PC-3 (cell line): ENCODE measurements at regions not wholly inside any gene's neighbourhood (a gene's known extent, or its start where the extent isn't known, plus 50 kb on each side); places are given as distances from the start of the nearest gene placed in this dataset.

Source experiments
- ATAC-seq: fragments of 200-7000 bp; cut with Tn5 transposase; 2 replicates; pipeline ENCODE4 v1.9.1; 2020; ENCODE audit warnings: mild to moderate bottlenecking, moderate library complexity
- BruUV-seq: library from RNA; stranded (reverse); fragments of 400-500 nt; replicated peaks from 2 replicates; lab custom pipeline; 2021; lab: Mats Ljungman, UMichigan
- CTCF ChIA-PET: fragments of 300-600 bp; sonication (Branson Sonifier 250); formaldehyde crosslinking; loops from one replicate; lab custom pipeline; 2022; ENCODE audit warnings: antibody characterized with exemption; lab: Charles Lee
- POLR2A ChIA-PET: fragments of 300-600 bp; sonication (Branson Sonifier 250); formaldehyde crosslinking; loops from one replicate; lab custom pipeline; 2022; ENCODE audit warnings: antibody characterized with exemption; ENCODE audit not compliant: unreplicated experiment; lab: Charles Lee
- DNase-seq: peaks from one replicate; pipeline ENCODE4 v3.0.0-alpha.2; 2015
- H2AFZ ChIP-seq: fragments of 300-600 bp; sonication (generic); 2 replicates; pipeline ENCODE4 v1.6.0; 2016; ENCODE audit warnings: antibody characterized with exemption, low read length
- H3F3A ChIP-seq: fragments of 300-600 bp; sonication (generic); one replicate; pipeline ENCODE4 v1.6.0; 2017; ENCODE audit warnings: antibody characterized with exemption, low read length, control low read depth, mild to moderate bottlenecking; ENCODE audit not compliant: unreplicated experiment
- H3K27ac ChIP-seq: fragments of 300-600 bp; sonication (generic); 2 replicates; pipeline ENCODE4 v1.5.1; 2016; ENCODE audit warnings: mild to moderate bottlenecking, low read length
- H3K27me3 ChIP-seq: fragments of 300-600 bp; sonication (generic); 2 replicates; pipeline ENCODE4 v1.6.1; 2016; ENCODE audit warnings: low read length, mixed read lengths
- H3K36me3 ChIP-seq: fragments of 300-600 bp; sonication (generic); 2 replicates; pipeline ENCODE4 v1.6.1; 2016; ENCODE audit warnings: low read depth, mixed run types, low read length, mixed read lengths
- H3K4me1 ChIP-seq: fragments of 300-600 bp; sonication (generic); 2 replicates; pipeline ENCODE4 v1.5.1; 2016; ENCODE audit warnings: low read length; ENCODE audit not compliant: insufficient read depth
- H3K4me2 ChIP-seq: fragments of 300-600 bp; sonication (generic); 2 replicates; pipeline ENCODE4 v1.6.0; 2016; ENCODE audit warnings: low read length
- H3K4me3 ChIP-seq: fragments of 300-600 bp; sonication (generic); 2 replicates; pipeline ENCODE4 v1.5.1; 2016; ENCODE audit warnings: mild to moderate bottlenecking, low read length, mixed read lengths
- H3K79me2 ChIP-seq: fragments of 300-600 bp; sonication (generic); 2 replicates; pipeline ENCODE4 v1.6.1; 2017; ENCODE audit warnings: low read length, mixed read lengths
- H3K9ac ChIP-seq: fragments of 300-600 bp; sonication (generic); 2 replicates; pipeline ENCODE4 v1.6.0; 2016; ENCODE audit warnings: mild to moderate bottlenecking, low read length
- H3K9me2 ChIP-seq: fragments of 300-600 bp; sonication (generic); replicated peaks from 2 replicates; pipeline ENCODE4 v1.6.1; 2016; ENCODE audit warnings: mixed run types, low read length, mixed read lengths
- H3K9me3 ChIP-seq: fragments of 300-600 bp; sonication (generic); 2 replicates; pipeline ENCODE4 v1.6.1; 2016; ENCODE audit warnings: low read length, mixed read lengths
- H4K20me1 ChIP-seq: fragments of 300-600 bp; sonication (generic); 2 replicates; pipeline ENCODE4 v1.6.1; 2016; ENCODE audit warnings: low read length, mixed read lengths
- CTCF ChIP-seq: fragments of 300-600 bp; sonication (generic); conservative IDR thresholded peaks from 2 replicates; pipeline ENCODE4 v1.5.1; 2017; ENCODE audit warnings: antibody characterized with exemption, low read depth, mild to moderate bottlenecking, low read length
- EZH2 ChIP-seq: fragments of 300-600 bp; sonication (generic); IDR thresholded peaks from one replicate; pipeline ENCODE4 v1.6.1; 2017; ENCODE audit warnings: antibody characterized with exemption, mild to moderate bottlenecking, low read length; ENCODE audit not compliant: unreplicated experiment
- EZH2phosphoT487 ChIP-seq: fragments of 300-600 bp; sonication (generic); IDR thresholded peaks from 2 replicates; pipeline ENCODE4 v1.6.1; 2018; ENCODE audit warnings: mild to moderate bottlenecking, antibody characterized with exemption, low read length, borderline replicate concordance
- intact Hi-C: fragments of 100-400 bp; cut with micrococcal nuclease; formaldehyde crosslinking; loops from 2 replicates; pipeline ENCODE4 v1.9.0; 2023

- H3K4me1 ChIP-seq: no peaks in the 10 kb centered on the region
- no peaks in the 10 kb centered on the region for H3K9me2 ChIP-seq
- no peaks in the 10 kb centered on the region for H3K9me3 ChIP-seq
- DNase-seq (no peak), ATAC-seq (no peak)
- H3K4me2 ChIP-seq: no peak overlapping the region
- H3K27me3 ChIP-seq: no peaks in the 10 kb centered on the region
- no TSS peak for BruUV-seq
- intact Hi-C loops: no loop called here
- CTCF ChIA-PET: no interaction called here
- no peaks in the 10 kb centered on the region for H3F3A ChIP-seq
- TF ChIP-seq CTCF (no peak), EZH2phosphoT487 (no peak), EZH2 (no peak)
- H4K20me1 ChIP-seq: no peaks in the 10 kb centered on the region
- H3K27ac ChIP-seq: no peak overlapping the region
- H3K36me3 ChIP-seq: no peaks in the 10 kb centered on the region
- POLR2A ChIA-PET: no interaction called here
- H3K4me3 ChIP-seq: no peak overlapping the region
- no peaks in the 10 kb centered on the region for H3K79me2 ChIP-seq
- no peak overlapping the region for H2AFZ ChIP-seq
- no peak overlapping the region for H3K9ac ChIP-seq
Measured at GRCh38 chr20:4522310-4522709, 163.9 kb upstream of the PRNP start.

- H3K4me1 ChIP-seq: no peaks in the 10 kb centered on the region
- no peak for TF ChIP-seq EZH2phosphoT487
- TF ChIP-seq CTCF: no peak
- TF ChIP-seq EZH2: no peak
- H3K36me3 ChIP-seq: no peaks in the 10 kb centered on the region
- no peak overlapping the region for H2AFZ ChIP-seq
- no peaks in the 10 kb centered on the region for H3K9me2 ChIP-seq
- H3K27ac ChIP-seq: no peak overlapping the region
- ChIA-PET POLR2A (no interaction called here), CTCF (no interaction called here)
- DNase-seq (no peak), ATAC-seq (no peak)
- no peak overlapping the region for H3K4me2 ChIP-seq
- H3K9ac ChIP-seq: no peak overlapping the region
- no peaks in the 10 kb centered on the region for H3F3A ChIP-seq
- H4K20me1 ChIP-seq: no peaks in the 10 kb centered on the region
- H3K9me3 ChIP-seq: no peaks in the 10 kb centered on the region
- intact Hi-C loops: no loop called here
- no TSS peak for BruUV-seq
- H3K79me2 ChIP-seq: no peaks in the 10 kb centered on the region
- no peaks in the 10 kb centered on the region for H3K27me3 ChIP-seq
- H3K4me3 ChIP-seq: no peak overlapping the region
Measured at GRCh38 chr20:4521170-4521968, 164.9 kb upstream of the PRNP start.

GRCh38 chr20:4519534-4519933, 166.7 kb upstream of the PRNP start:
- H3K36me3 ChIP-seq: no peaks in the 10 kb centered on the region
- intact Hi-C loops: no loop called here
- H3K4me3 ChIP-seq: no peak overlapping the region
- POLR2A ChIA-PET: no interaction called here
- H3K27ac ChIP-seq: no peak overlapping the region
- TF ChIP-seq EZH2phosphoT487 (no peak), CTCF (peak; percentile 65)
- no peak overlapping the region for H3K9ac ChIP-seq
- CTCF ChIA-PET: no interaction called here
- no peak overlapping the region for H2AFZ ChIP-seq
- peak; percentile 46 for DNase-seq
- H3K9me2 ChIP-seq: no peaks in the 10 kb centered on the region
- H3K4me2 ChIP-seq: no peak overlapping the region
- no peaks in the 10 kb centered on the region for H3F3A ChIP-seq
- H3K4me1 ChIP-seq: peaks cover 7% of the 10 kb centered on the region
- no peaks in the 10 kb centered on the region for H3K79me2 ChIP-seq
- H4K20me1 ChIP-seq: no peaks in the 10 kb centered on the region
- H3K9me3 ChIP-seq: no peaks in the 10 kb centered on the region
- no peaks in the 10 kb centered on the region for H3K27me3 ChIP-seq
- no peak for ATAC-seq
- no TSS peak for BruUV-seq
